HFFc6 (cell line): ENCODE measurements at regions not wholly inside any gene's neighbourhood (a gene's known extent, or its start where the extent isn't known, plus 50 kb on each side); places are given as distances from the start of the nearest gene placed in this dataset.

Experiments used
- DNase-seq: peaks from one replicate; pipeline ENCODE4 v3.0.0-alpha.2; 2018
- H3K27ac Mint-ChIP-seq: 2 replicates; pipeline ENCODE4 v1.8.0; 2020; ENCODE audit warnings: mild to moderate bottlenecking, mixed read lengths
- H3K27me3 Mint-ChIP-seq: 2 replicates; pipeline ENCODE4 v1.8.0; 2021; ENCODE audit warnings: mild to moderate bottlenecking, moderate library complexity, mixed read lengths; ENCODE audit not compliant: insufficient read depth
- H3K36me3 Mint-ChIP-seq: 2 replicates; pipeline ENCODE4 v1.8.0; 2021; ENCODE audit warnings: low read depth, mixed read lengths
- H3K4me1 Mint-ChIP-seq: 2 replicates; pipeline ENCODE4 v1.8.0; 2020; ENCODE audit warnings: low read depth, mixed read lengths
- H3K4me3 Mint-ChIP-seq: 2 replicates; pipeline ENCODE4 v1.8.0; 2020; ENCODE audit warnings: mild to moderate bottlenecking, moderate library complexity, mixed read lengths
- H3K9me3 Mint-ChIP-seq: 2 replicates; pipeline ENCODE4 v1.8.0; 2020; ENCODE audit warnings: mild to moderate bottlenecking, mixed read lengths
- CTCF ChIP-seq: fragments of 200-600 bp; sonication (generic); IDR thresholded peaks from 2 replicates; pipeline ENCODE4 v1.5.0; 2021; ENCODE audit warnings: antibody characterized with exemption, mild to moderate bottlenecking

GRCh38 chr1:106831511-106831910 lies 225.0 kb upstream of the PRMT6 start:
- Mint-ChIP-seq H3K9me3 (peaks cover 20% of the 10 kb centered on the region), H3K4me1 (no peaks in the 10 kb centered on the region), H3K36me3 (no peaks in the 10 kb centered on the region), H3K27ac (no peak overlapping the region), H3K27me3 (no peaks in the 10 kb centered on the region), H3K4me3 (no peak overlapping the region)
- no peak for DNase-seq
- no peak for TF ChIP-seq CTCF

- TF ChIP-seq CTCF: no peak
Observed at GRCh38 chr1:106836708-106837107, 219.8 kb upstream of the PRMT6 start.

GRCh38 chr1:106843518-106843917 lies 213.0 kb upstream of the PRMT6 start:
- no peak for TF ChIP-seq CTCF
- Mint-ChIP-seq H3K4me3 (no peak overlapping the region), H3K27ac (no peak overlapping the region), H3K36me3 (no peaks in the 10 kb centered on the region), H3K27me3 (no peaks in the 10 kb centered on the region; the same call in 1 of the 2 replicates), H3K9me3 (no peaks in the 10 kb centered on the region), H3K4me1 (no peaks in the 10 kb centered on the region)
- DNase-seq: no peak

More at GRCh38 chr1:106836708-106837107, 219.8 kb upstream of the PRMT6 start:
- no peaks in the 10 kb centered on the region for H3K27me3 Mint-ChIP-seq
- no peaks in the 10 kb centered on the region for H3K36me3 Mint-ChIP-seq
- DNase-seq: no peak
- H3K4me3 Mint-ChIP-seq: no peak overlapping the region
- no peaks in the 10 kb centered on the region for H3K4me1 Mint-ChIP-seq
- H3K9me3 Mint-ChIP-seq: peaks cover 6% of the 10 kb centered on the region
- H3K27ac Mint-ChIP-seq: no peak overlapping the region

GRCh38 chr1:106846656-106847055 lies 209.8 kb upstream of the PRMT6 start:
- no peaks in the 10 kb centered on the region for H3K4me1 Mint-ChIP-seq
- H3K4me3 Mint-ChIP-seq: no peak overlapping the region
- no peak for DNase-seq
- no peaks in the 10 kb centered on the region for H3K36me3 Mint-ChIP-seq
- TF ChIP-seq CTCF: no peak
- no peaks in the 10 kb centered on the region; the same call in 1 of the 2 replicates for H3K27me3 Mint-ChIP-seq
- no peak overlapping the region for H3K27ac Mint-ChIP-seq
- no peaks in the 10 kb centered on the region for H3K9me3 Mint-ChIP-seq

- DNase-seq: no peak
- no peaks in the 10 kb centered on the region for H3K27me3 Mint-ChIP-seq
- no peaks in the 10 kb centered on the region for H3K4me1 Mint-ChIP-seq
Observed at GRCh38 chr1:106861110-106861509, 195.4 kb upstream of the PRMT6 start.

More at GRCh38 chr1:106861110-106861509, 195.4 kb upstream of the PRMT6 start:
- Mint-ChIP-seq H3K9me3 (peaks cover 6% of the 10 kb centered on the region), H3K27ac (no peak overlapping the region), H3K4me3 (no peak overlapping the region), H3K36me3 (no peaks in the 10 kb centered on the region)
- no peak for TF ChIP-seq CTCF
